ENCODE measurements at regions not wholly inside any gene's neighbourhood (a gene's known extent, or its start where the extent isn't known, plus 50 kb on each side); places are given as distances from the start of the nearest gene placed in this dataset.

- ChIA-PET POLR2A (ENCODE audit: unreplicated experiment) (no interaction called here), CTCF (no interaction called here)
- Histone ChIP-seq H3K9me2 (ENCODE audit: insufficient read depth) (no peaks in the 10 kb centered on the region), H3K9me3 (ENCODE audit: insufficient read depth, low read depth) (no peaks in the 10 kb centered on the region), H3K27ac (no peak overlapping the region), H3F3A (ENCODE audit: insufficient read depth, low read depth) (no peaks in the 10 kb centered on the region), H2AFZ (no peak overlapping the region), H4K20me1 (ENCODE audit: insufficient read depth) (no peaks in the 10 kb centered on the region), H3K27me3 (ENCODE audit: insufficient read depth, low read depth) (no peaks in the 10 kb centered on the region), H3K4me2 (no peak overlapping the region), H3K4me1 (replicated peaks; ENCODE audit: insufficient read depth) (no peaks in the 10 kb centered on the region), H3K79me2 (ENCODE audit: low read depth) (no peaks in the 10 kb centered on the region), H3K4me3 (no peak overlapping the region), H3K36me3 (ENCODE audit: low read depth) (no peaks in the 10 kb centered on the region)
- BruUV-seq (replicated peaks) = no TSS peak
- intact Hi-C loops (cut with micrococcal nuclease; ENCODE audit: unreplicated experiment) = no loop called here
- no peak for DNase-seq
- TF ChIP-seq EZH2 (IDR thresholded peaks at IDR 0.05; ENCODE audit: low read depth) (no peak), CTCF (conservative IDR thresholded peaks at IDR 0.05) (no peak)
Measured at GRCh38 chr7:125492521-125492920, 562.9 kb upstream of the POT1 start.

DNA sequence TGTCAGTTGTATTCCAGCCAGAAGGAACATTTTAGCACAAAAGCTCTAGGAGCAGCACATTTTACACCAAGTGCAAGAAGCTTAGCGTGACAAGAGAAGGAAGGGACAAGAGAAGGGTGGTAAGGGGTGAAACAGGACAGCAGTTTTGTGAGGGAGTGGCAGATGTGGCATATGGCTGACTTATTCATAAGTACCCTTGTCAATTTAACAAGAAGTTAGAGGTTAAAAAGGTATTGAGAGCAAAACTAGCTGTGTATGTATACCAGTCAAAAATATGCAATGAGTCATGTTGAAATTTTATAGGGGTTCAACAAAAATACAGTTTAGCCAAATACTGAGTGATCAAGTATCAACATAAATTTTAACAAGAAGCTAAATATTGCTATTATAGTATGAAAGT, 561.5 kb upstream of the POT1 start:
- Histone ChIP-seq H4K20me1 (ENCODE audit: insufficient read depth) (no peaks in the 10 kb centered on the region), H3K4me2 (no peak overlapping the region), H3K4me1 (replicated peaks; ENCODE audit: insufficient read depth) (no peaks in the 10 kb centered on the region), H3K9me3 (ENCODE audit: insufficient read depth, low read depth) (no peaks in the 10 kb centered on the region), H3K36me3 (ENCODE audit: low read depth) (no peaks in the 10 kb centered on the region), H3K79me2 (ENCODE audit: low read depth) (no peaks in the 10 kb centered on the region), H3K4me3 (no peak overlapping the region), H3K27me3 (ENCODE audit: insufficient read depth, low read depth) (no peaks in the 10 kb centered on the region), H3K27ac (no peak overlapping the region), H3K9me2 (ENCODE audit: insufficient read depth) (no peaks in the 10 kb centered on the region), H3F3A (ENCODE audit: insufficient read depth, low read depth) (no peaks in the 10 kb centered on the region), H2AFZ (no peak overlapping the region)
- no TSS peak for BruUV-seq (replicated peaks)
- intact Hi-C loops (cut with micrococcal nuclease; ENCODE audit: unreplicated experiment) = no loop called here
- POLR2A ChIA-PET (ENCODE audit: unreplicated experiment) = no interaction called here
- no peak for TF ChIP-seq EZH2 (IDR thresholded peaks at IDR 0.05; ENCODE audit: low read depth)
- no peak for TF ChIP-seq CTCF (conservative IDR thresholded peaks at IDR 0.05)
- no peak for DNase-seq
- CTCF ChIA-PET = no interaction called here

GRCh38 chr7:125490167-125490566, 560.5 kb upstream of the POT1 start:
- no TSS peak for BruUV-seq (replicated peaks)
- DNase-seq = no peak
- no peaks in the 10 kb centered on the region for H3K9me3 ChIP-seq (ENCODE audit: insufficient read depth, low read depth)
- no peak overlapping the region for H3K27ac ChIP-seq
- no peaks in the 10 kb centered on the region for H3K27me3 ChIP-seq (ENCODE audit: insufficient read depth, low read depth)
- H4K20me1 ChIP-seq (ENCODE audit: insufficient read depth) = no peaks in the 10 kb centered on the region
- no peak overlapping the region for H2AFZ ChIP-seq
- intact Hi-C loops (cut with micrococcal nuclease; ENCODE audit: unreplicated experiment) = no loop called here
- H3K4me3 ChIP-seq = no peak overlapping the region
- no peak overlapping the region for H3K4me2 ChIP-seq
- no peaks in the 10 kb centered on the region for H3K9me2 ChIP-seq (ENCODE audit: insufficient read depth)
- ChIA-PET POLR2A (ENCODE audit: unreplicated experiment) (no interaction called here), CTCF (no interaction called here)
- TF ChIP-seq EZH2 (IDR thresholded peaks at IDR 0.05; ENCODE audit: low read depth) (no peak), CTCF (conservative IDR thresholded peaks at IDR 0.05) (no peak)
- H3K79me2 ChIP-seq (ENCODE audit: low read depth) = no peaks in the 10 kb centered on the region
- H3K36me3 ChIP-seq (ENCODE audit: low read depth) = no peaks in the 10 kb centered on the region
- no peaks in the 10 kb centered on the region for H3K4me1 ChIP-seq (replicated peaks; ENCODE audit: insufficient read depth)
- no peaks in the 10 kb centered on the region for H3F3A ChIP-seq (ENCODE audit: insufficient read depth, low read depth)
